OCI-LY3 (cell line): ENCODE measurements at regions not wholly inside any gene's neighbourhood (a gene's known extent, or its start where the extent isn't known, plus 50 kb on each side); places are given as distances from the start of the nearest gene placed in this dataset.

Experiments used
- EZH2phosphoT487 ChIP-seq: fragments of 200-600 bp; shearing (Covaris generic); IDR thresholded peaks from 2 replicates; pipeline ENCODE4 v1.6.1; 2018; ENCODE audit warnings: antibody characterized with exemption, mixed run types, low read depth
- TF ChIP-seq, protein P1 (sequence below): fragments of 200-600, 300-600 bp; sonication (generic); IDR thresholded peaks from 2 replicates; pipeline ENCODE4 v1.5.1; 2014; ENCODE audit warnings: antibody characterized with exemption, low read length, low read depth

DNA sequence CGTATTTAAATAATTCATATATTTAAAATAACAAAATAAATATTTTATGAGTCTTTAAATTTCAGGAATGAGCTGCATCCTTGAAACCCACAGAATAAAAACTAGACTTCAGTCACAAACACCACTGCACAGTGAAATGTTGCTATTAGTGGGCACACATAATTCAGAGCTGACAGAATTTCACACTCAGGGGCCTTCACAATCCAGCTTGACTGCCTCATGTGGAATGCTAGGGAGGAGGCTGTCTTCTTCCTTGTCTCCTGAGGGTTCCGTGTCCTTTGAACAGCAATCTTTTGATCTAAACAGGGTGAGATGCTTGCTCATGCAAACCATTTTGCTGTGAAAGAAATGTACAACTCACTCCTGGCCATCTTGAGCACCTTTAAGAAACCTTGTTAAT is 346.7 kb downstream of the CCSER2 start:
- TF ChIP-seq, protein P1, sequence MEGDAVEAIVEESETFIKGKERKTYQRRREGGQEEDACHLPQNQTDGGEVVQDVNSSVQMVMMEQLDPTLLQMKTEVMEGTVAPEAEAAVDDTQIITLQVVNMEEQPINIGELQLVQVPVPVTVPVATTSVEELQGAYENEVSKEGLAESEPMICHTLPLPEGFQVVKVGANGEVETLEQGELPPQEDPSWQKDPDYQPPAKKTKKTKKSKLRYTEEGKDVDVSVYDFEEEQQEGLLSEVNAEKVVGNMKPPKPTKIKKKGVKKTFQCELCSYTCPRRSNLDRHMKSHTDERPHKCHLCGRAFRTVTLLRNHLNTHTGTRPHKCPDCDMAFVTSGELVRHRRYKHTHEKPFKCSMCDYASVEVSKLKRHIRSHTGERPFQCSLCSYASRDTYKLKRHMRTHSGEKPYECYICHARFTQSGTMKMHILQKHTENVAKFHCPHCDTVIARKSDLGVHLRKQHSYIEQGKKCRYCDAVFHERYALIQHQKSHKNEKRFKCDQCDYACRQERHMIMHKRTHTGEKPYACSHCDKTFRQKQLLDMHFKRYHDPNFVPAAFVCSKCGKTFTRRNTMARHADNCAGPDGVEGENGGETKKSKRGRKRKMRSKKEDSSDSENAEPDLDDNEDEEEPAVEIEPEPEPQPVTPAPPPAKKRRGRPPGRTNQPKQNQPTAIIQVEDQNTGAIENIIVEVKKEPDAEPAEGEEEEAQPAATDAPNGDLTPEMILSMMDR = no peak
- no peak for TF ChIP-seq EZH2phosphoT487
